ENCODE measurements at regions not wholly inside any gene's neighbourhood (a gene's known extent, or its start where the extent isn't known, plus 50 kb on each side); places are given as distances from the start of the nearest gene placed in this dataset.

DNA sequence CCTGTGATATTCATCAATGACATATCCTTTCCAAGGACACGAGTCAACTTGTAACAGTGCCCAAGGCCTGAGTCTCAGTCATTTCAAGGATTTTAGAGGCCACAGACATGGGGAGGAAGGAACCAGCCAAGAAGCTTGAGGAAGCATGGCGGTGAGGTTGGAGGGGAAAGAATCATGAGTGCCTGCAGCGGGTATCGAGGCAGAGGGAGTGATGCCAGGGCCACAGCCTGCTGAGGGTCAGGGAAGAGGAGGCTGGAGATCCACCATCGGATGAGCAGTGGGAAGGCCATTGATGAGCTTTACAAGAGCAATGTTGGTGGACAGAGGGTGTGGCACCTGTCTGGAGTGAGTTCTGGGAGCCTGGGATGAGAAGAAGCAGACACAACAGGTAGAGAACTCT is 88.5 kb upstream of the IER5L start:
- peak overlapping the region in 4 of 8 donors; percentile 14 to 74 (median 27) for H3K27ac Mint-ChIP-seq
- peaks cover 19 to 23% (median 22%) of the 10 kb centered on the region in 3 donors for H3K4me1 Mint-ChIP-seq

DNA sequence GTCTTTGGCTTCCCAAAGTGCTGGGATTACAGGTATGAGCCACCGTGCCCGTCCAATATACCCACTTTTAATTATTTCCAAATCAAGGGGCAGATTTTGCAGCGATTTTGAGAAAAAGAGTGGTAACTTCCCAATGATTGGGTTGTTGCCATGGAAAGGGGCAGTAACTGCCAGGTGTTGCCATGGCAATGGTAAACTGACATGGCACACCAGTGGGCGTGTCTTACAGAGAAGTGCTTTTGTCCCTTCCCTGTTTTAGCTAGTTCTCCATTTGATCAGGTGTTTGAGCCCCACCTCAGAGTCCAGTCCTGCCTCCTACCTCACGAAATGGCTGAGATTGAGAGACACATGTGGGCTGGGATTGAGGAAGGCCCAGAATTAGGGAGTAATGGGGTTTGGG is 86.3 kb upstream of the IER5L start:
- Mint-ChIP-seq H3K27ac (no peak overlapping the region), H3K27me3 (peaks cover 14 to 28% of the 10 kb centered on the region in 2 donors), H3K9me3 (peaks cover 0 to 2% (median 0%) of the 10 kb centered on the region in 5 donors), H3K4me1 (peaks cover 4 to 14% (median 10%) of the 10 kb centered on the region in 3 donors), H3K36me3 (no peaks in the 10 kb centered on the region), H3K4me3 (no peak overlapping the region)
- Histone ChIP-seq H3K4me3 (ENCODE audit: low read length) (no peak overlapping the region), H3K27me3 (ENCODE audit: insufficient read depth, low read length, poor library complexity, severe bottlenecking) (no peaks in the 10 kb centered on the region), H3K27ac (ENCODE audit: low read depth, low read length) (no peak overlapping the region), H3K36me3 (ENCODE audit: insufficient read depth, low read length) (no peaks in the 10 kb centered on the region), H3K4me1 (ENCODE audit: insufficient read depth, low read length) (peaks cover 11% of the 10 kb centered on the region), H3K9me3 (ENCODE audit: low read length) (no peaks in the 10 kb centered on the region)
- ChIA-PET POLR2A (no interaction called here), CTCF (no interaction called here)
- no peak for DNase-seq

More for the DNA sequence above, 88.5 kb upstream of the IER5L start:
- Histone ChIP-seq H3K4me3 (ENCODE audit: low read length) (no peak overlapping the region), H3K9me3 (ENCODE audit: low read length) (no peaks in the 10 kb centered on the region), H3K27me3 (ENCODE audit: insufficient read depth, low read length, poor library complexity, severe bottlenecking) (no peaks in the 10 kb centered on the region), H3K36me3 (ENCODE audit: insufficient read depth, low read length) (no peaks in the 10 kb centered on the region), H3K27ac (ENCODE audit: low read depth, low read length) (no peak overlapping the region), H3K4me1 (ENCODE audit: insufficient read depth, low read length) (peaks cover 24% of the 10 kb centered on the region)
- Mint-ChIP-seq H3K27me3 (peaks cover 5 to 20% of the 10 kb centered on the region in 2 donors), H3K4me3 (no peak overlapping the region), H3K36me3 (no peaks in the 10 kb centered on the region), H3K9me3 (no peaks in the 10 kb centered on the region)
- no peak for DNase-seq
- ChIA-PET POLR2A (no interaction called here), CTCF (interaction anchor here (0.6 kb wide), 1 partner anchor 458 kb away, joined by 3 read pairs; no protein-coding TSS in a partner anchor)

GRCh38 chr9:129263836-129264235 is 85.8 kb upstream of the IER5L start:
- Histone ChIP-seq H3K27me3 (ENCODE audit: insufficient read depth, low read length, poor library complexity, severe bottlenecking) (no peaks in the 10 kb centered on the region), H3K9me3 (ENCODE audit: low read length) (no peaks in the 10 kb centered on the region), H3K36me3 (ENCODE audit: insufficient read depth, low read length) (no peaks in the 10 kb centered on the region), H3K27ac (ENCODE audit: low read depth, low read length) (no peak overlapping the region), H3K4me3 (ENCODE audit: low read length) (no peak overlapping the region), H3K4me1 (ENCODE audit: insufficient read depth, low read length) (peaks cover 12% of the 10 kb centered on the region)
- peaks cover 9 to 16% (median 14%) of the 10 kb centered on the region in 3 donors for H3K4me1 Mint-ChIP-seq
- H3K36me3 Mint-ChIP-seq = no peaks in the 10 kb centered on the region
- H3K27ac Mint-ChIP-seq = peak overlapping the region in 1 of 8 donors; percentile 43
- DNase-seq = peak in 1 of 5 donors; percentile 27
- POLR2A ChIA-PET = no interaction called here
- CTCF ChIA-PET = no interaction called here
- H3K27me3 Mint-ChIP-seq = peaks cover 18 to 33% of the 10 kb centered on the region in 2 donors
- no peak overlapping the region for H3K4me3 Mint-ChIP-seq
- H3K9me3 Mint-ChIP-seq = peaks cover 0 to 2% (median 0%) of the 10 kb centered on the region in 5 donors

GRCh38 chr9:129262261-129262660 is 84.2 kb upstream of the IER5L start:
- peak in 1 of 5 donors; percentile 15 for DNase-seq
- no peaks in the 10 kb centered on the region for H3K36me3 Mint-ChIP-seq
- Histone ChIP-seq H3K27ac (ENCODE audit: low read depth, low read length) (no peak overlapping the region), H3K27me3 (ENCODE audit: insufficient read depth, low read length, poor library complexity, severe bottlenecking) (no peaks in the 10 kb centered on the region), H3K4me3 (ENCODE audit: low read length) (no peak overlapping the region), H3K9me3 (ENCODE audit: low read length) (no peaks in the 10 kb centered on the region), H3K4me1 (ENCODE audit: insufficient read depth, low read length) (peaks cover 19% of the 10 kb centered on the region), H3K36me3 (ENCODE audit: insufficient read depth, low read length) (no peaks in the 10 kb centered on the region)
- CTCF ChIA-PET = no interaction called here
- no peak overlapping the region for H3K4me3 Mint-ChIP-seq
- H3K27me3 Mint-ChIP-seq = peaks cover 19 to 33% of the 10 kb centered on the region in 2 donors
- no peak overlapping the region for H3K27ac Mint-ChIP-seq
- H3K9me3 Mint-ChIP-seq = peaks cover 0 to 2% (median 0%) of the 10 kb centered on the region in 5 donors
- H3K4me1 Mint-ChIP-seq = peaks cover 8 to 27% (median 19%) of the 10 kb centered on the region in 3 donors
- POLR2A ChIA-PET = no interaction called here

DNA sequence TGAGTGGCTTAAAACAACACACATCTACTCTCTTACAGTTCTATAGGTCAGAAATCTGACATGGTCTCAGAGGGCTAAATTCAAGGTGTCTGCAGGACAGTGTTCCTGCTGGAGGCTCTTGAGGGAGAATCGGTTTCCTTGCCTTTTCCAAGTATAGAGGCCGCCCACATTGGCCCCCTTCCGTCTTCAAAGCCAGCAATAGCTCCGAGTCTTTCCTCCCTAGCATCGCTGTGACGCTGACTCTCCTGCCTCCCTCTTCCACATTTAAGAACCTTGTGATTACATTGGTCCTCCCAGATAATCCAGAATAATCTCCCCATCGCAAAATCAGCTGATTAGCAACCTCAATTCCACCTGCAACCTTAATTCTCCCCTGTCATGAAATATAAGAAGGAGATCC is 81.3 kb upstream of the IER5L start:
- H3K27me3 ChIP-seq (ENCODE audit: insufficient read depth, low read length, poor library complexity, severe bottlenecking) = no peaks in the 10 kb centered on the region
- no peaks in the 10 kb centered on the region for H3K9me3 ChIP-seq (ENCODE audit: low read length)
- POLR2A ChIA-PET = interaction anchor here (0.6 kb wide), 1 partner anchor 474 kb away, joined by 7 read pairs; no protein-coding TSS in a partner anchor
- CTCF ChIA-PET = interaction anchor here (1.1 to 1.7 kb wide), 2 partner anchors 38 to 85 kb away, joined by 3 to 4 read pairs; no protein-coding TSS in a partner anchor
- H3K36me3 ChIP-seq (ENCODE audit: insufficient read depth, low read length) = no peaks in the 10 kb centered on the region
- peak overlapping the region; percentile 52 for H3K4me3 ChIP-seq (ENCODE audit: low read length)
- DNase-seq = peak in 1 of 5 donors; percentile 26
- no peak overlapping the region for H3K27ac ChIP-seq (ENCODE audit: low read depth, low read length)
- peaks cover 19% of the 10 kb centered on the region for H3K4me1 ChIP-seq (ENCODE audit: insufficient read depth, low read length)
- Mint-ChIP-seq H3K4me1 (peaks cover 8 to 28% (median 19%) of the 10 kb centered on the region in 3 donors), H3K4me3 (peak overlapping the region; percentile 42 to 87 (median 79)), H3K27ac (peak overlapping the region in 4 of 8 donors; percentile 38 to 79 (median 73)), H3K27me3 (peaks cover 22 to 28% of the 10 kb centered on the region in 2 donors), H3K36me3 (no peaks in the 10 kb centered on the region), H3K9me3 (peaks cover 0 to 2% (median 0%) of the 10 kb centered on the region in 5 donors)

DNA sequence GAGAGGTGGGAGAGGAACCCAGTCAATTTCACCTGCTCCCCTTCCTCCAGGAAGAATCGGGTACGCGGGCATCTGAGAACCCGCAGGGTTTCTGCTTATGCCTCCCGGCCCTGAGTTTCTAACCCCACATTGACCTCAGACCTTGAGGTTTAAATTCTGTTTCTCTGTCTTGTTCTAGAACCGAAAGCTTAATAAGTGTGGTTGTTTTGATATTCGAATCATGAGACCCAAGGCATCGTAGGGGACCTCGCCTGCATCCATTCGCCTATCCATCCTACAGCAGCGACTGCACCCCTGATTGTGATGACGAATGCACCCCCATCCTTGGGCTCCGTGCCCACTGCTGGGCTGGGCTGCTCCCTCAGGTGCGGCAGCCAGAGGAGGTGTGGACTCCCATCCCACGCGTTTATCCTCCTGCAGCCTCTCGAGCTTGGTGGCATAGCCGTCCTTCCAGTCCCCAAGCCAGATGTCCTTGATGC is 80.8 kb upstream of the IER5L start:
- Mint-ChIP-seq H3K4me3 (peak overlapping the region; percentile 53 to 87 (median 79)), H3K4me1 (peaks cover 8 to 28% (median 19%) of the 10 kb centered on the region in 3 donors), H3K27ac (peak overlapping the region in 6 of 8 donors; percentile 38 to 81 (median 73)), H3K27me3 (peaks cover 22 to 28% of the 10 kb centered on the region in 2 donors), H3K36me3 (no peaks in the 10 kb centered on the region), H3K9me3 (peaks cover 0 to 2% (median 0%) of the 10 kb centered on the region in 5 donors)
- Histone ChIP-seq H3K36me3 (ENCODE audit: insufficient read depth, low read length) (no peaks in the 10 kb centered on the region), H3K27me3 (ENCODE audit: insufficient read depth, low read length, poor library complexity, severe bottlenecking) (no peaks in the 10 kb centered on the region), H3K4me3 (ENCODE audit: low read length) (peak overlapping the region; percentile 52), H3K9me3 (ENCODE audit: low read length) (no peaks in the 10 kb centered on the region), H3K27ac (ENCODE audit: low read depth, low read length) (no peak overlapping the region), H3K4me1 (ENCODE audit: insufficient read depth, low read length) (peaks cover 19% of the 10 kb centered on the region)
- peak in 3 of 5 donors; percentile 26 to 58 (median 30) for DNase-seq
- ChIA-PET POLR2A (interaction anchor here (1.1 kb wide), 1 partner anchor 81 kb away, joined by 4 read pairs; the partner anchor contains the start of gene IER5L), CTCF (interaction anchor here (1.1 to 1.7 kb wide), 2 partner anchors 38 to 84 kb away, joined by 3 to 4 read pairs; no protein-coding TSS in a partner anchor)

- H3K36me3 Mint-ChIP-seq = no peaks in the 10 kb centered on the region
- POLR2A ChIA-PET = interaction anchor here (1.1 kb wide), 1 partner anchor 80 kb away, joined by 4 read pairs; the partner anchor contains the start of gene IER5L
- peaks cover 19% of the 10 kb centered on the region for H3K4me1 ChIP-seq (ENCODE audit: insufficient read depth, low read length)
- H3K27me3 ChIP-seq (ENCODE audit: insufficient read depth, low read length, poor library complexity, severe bottlenecking) = no peaks in the 10 kb centered on the region
- peaks cover 22 to 24% of the 10 kb centered on the region in 2 donors for H3K27me3 Mint-ChIP-seq
- peak overlapping the region; percentile 52 for H3K4me3 ChIP-seq (ENCODE audit: low read length)
- peaks cover 8 to 28% (median 19%) of the 10 kb centered on the region in 3 donors for H3K4me1 Mint-ChIP-seq
- no peak overlapping the region for H3K27ac ChIP-seq (ENCODE audit: low read depth, low read length)
- H3K4me3 Mint-ChIP-seq = peak overlapping the region; percentile 59 to 84 (median 79)
- peak; percentile 80 to 93 (median 86) for DNase-seq
- H3K36me3 ChIP-seq (ENCODE audit: insufficient read depth, low read length) = no peaks in the 10 kb centered on the region
- peak overlapping the region in 6 of 8 donors; percentile 26 to 77 (median 54) for H3K27ac Mint-ChIP-seq
- peaks cover 0 to 2% (median 0%) of the 10 kb centered on the region in 5 donors for H3K9me3 Mint-ChIP-seq
- CTCF ChIA-PET = interaction anchor here (0.9 to 1.7 kb wide), 3 partner anchors 37 to 84 kb away, joined by 3 to 4 read pairs (median 3); partner anchors contain the start of gene IER5L
- H3K9me3 ChIP-seq (ENCODE audit: low read length) = no peaks in the 10 kb centered on the region
Observed at GRCh38 chr9:129258124-129258822, 80.2 kb upstream of the IER5L start.
